ENCODE measurements at regions not wholly inside any gene's neighbourhood (a gene's known extent, or its start where the extent isn't known, plus 50 kb on each side); places are given as distances from the start of the nearest gene placed in this dataset.

GRCh38 chr5:33229216-33229615 lies 211.5 kb upstream of the TARS1 start:
- Histone ChIP-seq H3K27ac (ENCODE audit: low read depth) (no peak overlapping the region), H3K4me1 (ENCODE audit: insufficient read depth) (no peaks in the 10 kb centered on the region), H2AFZ (no peak overlapping the region), H3K27me3 (ENCODE audit: insufficient read depth) (no peaks in the 10 kb centered on the region), H4K20me1 (replicated peaks; ENCODE audit: insufficient read depth) (no peaks in the 10 kb centered on the region), H3K36me3 (ENCODE audit: insufficient read depth) (no peaks in the 10 kb centered on the region), H3K4me3 (no peak overlapping the region), H3K79me2 (replicated peaks; ENCODE audit: insufficient read depth) (no peaks in the 10 kb centered on the region), H3K4me2 (no peak overlapping the region), H3F3A (replicated peaks; ENCODE audit: low read depth) (no peaks in the 10 kb centered on the region), H3K9me2 (ENCODE audit: insufficient read depth) (no peaks in the 10 kb centered on the region; the same call in 1 of the 2 replicates)
- no peaks in the 10 kb centered on the region for H3K9me3 Mint-ChIP-seq
- no peak overlapping the region for H3K27ac Mint-ChIP-seq
- H3K36me3 Mint-ChIP-seq (ENCODE audit: low read depth): no peaks in the 10 kb centered on the region
- ATAC-seq: no peak
- no peak overlapping the region for H3K4me3 Mint-ChIP-seq
- H3K27me3 Mint-ChIP-seq (ENCODE audit: insufficient read depth, low read depth, poor library complexity): no peaks in the 10 kb centered on the region
- no peak for DNase-seq (ENCODE audit: low spot score)
- peaks cover 6% of the 10 kb centered on the region; the same call in 2 of the 3 replicates for H3K4me1 Mint-ChIP-seq
- TF ChIP-seq CREB1 (CRISPR knock-in tag; IDR thresholded peaks at IDR 0.05; ENCODE audit: low read depth) (no peak), ETS1 (IDR thresholded peaks at IDR 0.05) (no peak), ZNF462 (CRISPR knock-in tag; IDR thresholded peaks at IDR 0.05) (no peak), NANOG (IDR thresholded peaks at IDR 0.05; ENCODE audit: borderline replicate concordance) (no peak), STAT1 (IDR thresholded peaks at IDR 0.05; ENCODE audit: unreplicated experiment) (no peak), EZH2 (IDR thresholded peaks at IDR 0.05; ENCODE audit: low read depth, unreplicated experiment) (no peak), POLR2AphosphoS5 (IDR thresholded peaks at IDR 0.05; ENCODE audit: low read depth) (no peak), ZNF114 (CRISPR knock-in tag; IDR thresholded peaks at IDR 0.05) (no peak)
- TF ChIP-seq, protein P1, sequence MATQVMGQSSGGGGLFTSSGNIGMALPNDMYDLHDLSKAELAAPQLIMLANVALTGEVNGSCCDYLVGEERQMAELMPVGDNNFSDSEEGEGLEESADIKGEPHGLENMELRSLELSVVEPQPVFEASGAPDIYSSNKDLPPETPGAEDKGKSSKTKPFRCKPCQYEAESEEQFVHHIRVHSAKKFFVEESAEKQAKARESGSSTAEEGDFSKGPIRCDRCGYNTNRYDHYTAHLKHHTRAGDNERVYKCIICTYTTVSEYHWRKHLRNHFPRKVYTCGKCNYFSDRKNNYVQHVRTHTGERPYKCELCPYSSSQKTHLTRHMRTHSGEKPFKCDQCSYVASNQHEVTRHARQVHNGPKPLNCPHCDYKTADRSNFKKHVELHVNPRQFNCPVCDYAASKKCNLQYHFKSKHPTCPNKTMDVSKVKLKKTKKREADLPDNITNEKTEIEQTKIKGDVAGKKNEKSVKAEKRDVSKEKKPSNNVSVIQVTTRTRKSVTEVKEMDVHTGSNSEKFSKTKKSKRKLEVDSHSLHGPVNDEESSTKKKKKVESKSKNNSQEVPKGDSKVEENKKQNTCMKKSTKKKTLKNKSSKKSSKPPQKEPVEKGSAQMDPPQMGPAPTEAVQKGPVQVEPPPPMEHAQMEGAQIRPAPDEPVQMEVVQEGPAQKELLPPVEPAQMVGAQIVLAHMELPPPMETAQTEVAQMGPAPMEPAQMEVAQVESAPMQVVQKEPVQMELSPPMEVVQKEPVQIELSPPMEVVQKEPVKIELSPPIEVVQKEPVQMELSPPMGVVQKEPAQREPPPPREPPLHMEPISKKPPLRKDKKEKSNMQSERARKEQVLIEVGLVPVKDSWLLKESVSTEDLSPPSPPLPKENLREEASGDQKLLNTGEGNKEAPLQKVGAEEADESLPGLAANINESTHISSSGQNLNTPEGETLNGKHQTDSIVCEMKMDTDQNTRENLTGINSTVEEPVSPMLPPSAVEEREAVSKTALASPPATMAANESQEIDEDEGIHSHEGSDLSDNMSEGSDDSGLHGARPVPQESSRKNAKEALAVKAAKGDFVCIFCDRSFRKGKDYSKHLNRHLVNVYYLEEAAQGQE (IDR thresholded peaks at IDR 0.05; ENCODE audit: unreplicated experiment): no peak

Measured in GM23338 (cell line).